ENCODE measurements at regions not wholly inside any gene's neighbourhood (a gene's known extent, or its start where the extent isn't known, plus 50 kb on each side); places are given as distances from the start of the nearest gene placed in this dataset.

DNA sequence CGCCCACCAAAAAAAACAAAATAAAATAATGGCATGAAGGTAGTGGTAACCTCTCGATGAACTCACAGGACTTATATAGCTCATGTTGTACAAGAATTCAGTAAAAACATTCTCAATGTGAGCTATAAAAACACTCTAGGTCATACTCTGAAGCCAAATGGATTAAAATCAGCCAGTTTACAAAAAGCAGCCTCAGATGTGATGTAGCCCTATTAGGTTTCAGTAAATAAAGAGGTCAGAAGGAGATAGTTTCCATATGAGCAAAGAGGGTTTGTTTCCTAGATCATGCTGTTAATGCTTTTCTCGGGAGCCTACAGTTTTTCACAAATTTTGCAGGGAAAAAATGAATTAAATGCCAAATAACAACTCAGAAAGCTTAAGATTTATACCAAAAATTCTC lies 319.5 kb upstream of the HSF2 start (continued):
- TF ChIP-seq PAX8 (CRISPR knock-in tag; IDR thresholded peaks at IDR 0.05; ENCODE audit: borderline replicate concordance): no peak
- no peak for TF ChIP-seq CENPT (CRISPR knock-in tag; IDR thresholded peaks at IDR 0.05; ENCODE audit: low read depth)
- no peak for TF ChIP-seq NR2F2 (IDR thresholded peaks at IDR 0.05; ENCODE audit: borderline replicate concordance, low read depth)
- TF ChIP-seq FOXJ3 (CRISPR knock-in tag; IDR thresholded peaks at IDR 0.05; ENCODE audit: borderline replicate concordance): no peak
- no peak for TF ChIP-seq SP1 (IDR thresholded peaks at IDR 0.05)
- no peak for TF ChIP-seq SP1 (CRISPR knock-in tag; IDR thresholded peaks at IDR 0.05)
- no peak for TF ChIP-seq ZNF253 (CRISPR knock-in tag; IDR thresholded peaks at IDR 0.05; ENCODE audit: borderline replicate concordance)
- TF ChIP-seq REPIN1 (CRISPR knock-in tag; IDR thresholded peaks at IDR 0.05; ENCODE audit: borderline replicate concordance, low read depth): no peak
- no peak for TF ChIP-seq REXO4 (CRISPR knock-in tag; IDR thresholded peaks at IDR 0.05; ENCODE audit: borderline replicate concordance)
- no peak for TF ChIP-seq ZNF570 (CRISPR knock-in tag; IDR thresholded peaks at IDR 0.05; ENCODE audit: borderline replicate concordance)
- no peak for TF ChIP-seq PPARG (CRISPR knock-in tag; conservative IDR thresholded peaks at IDR 0.05)

DNA sequence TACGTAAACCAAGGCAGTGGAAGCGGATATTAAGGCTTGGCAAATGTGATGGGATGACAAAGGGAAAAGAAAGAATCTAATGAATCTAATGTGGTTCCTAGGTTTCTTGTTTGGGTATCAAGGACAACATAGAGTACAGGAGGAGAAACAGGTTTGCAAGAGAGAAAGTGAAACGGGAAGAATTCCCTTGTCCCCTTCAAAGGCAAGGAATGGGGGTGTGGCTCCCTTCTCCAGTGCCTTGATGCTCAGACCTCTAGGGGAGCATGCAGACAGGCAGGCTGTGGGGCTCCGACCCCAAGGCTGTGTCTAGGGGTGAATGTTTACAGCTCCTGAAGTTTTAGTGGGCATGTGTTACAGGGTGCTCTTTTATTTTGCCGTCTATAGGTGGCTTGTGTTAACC lies 317.5 kb upstream of the HSF2 start:
- in situ Hi-C loops (cut with HindIII; ENCODE audit: extremely low pct_ligation_motif_present, low pct_unique_long_range_greater_than_20kb) (no loop called here), intact Hi-C loops (cut with micrococcal nuclease; ENCODE audit: unreplicated experiment) (no loop called here)
- no peaks in the 10 kb centered on the region for H3K4me1 ChIP-seq (ENCODE audit: insufficient read depth, low read length)
- H3K4me2 ChIP-seq (ENCODE audit: low read depth, low read length): peak overlapping the region; percentile 60
- H2AFZ ChIP-seq (ENCODE audit: low read length): no peak overlapping the region
- no peaks in the 10 kb centered on the region for H3K36me3 ChIP-seq (replicated peaks in 1 of 2; ENCODE audit: control insufficient read depth in 1 of 2, insufficient read depth in 2 of 2, low read length in 2 of 2)
- no peaks in the 10 kb centered on the region for H4K20me1 ChIP-seq (ENCODE audit: insufficient read depth, low read length)
- ChIA-PET POLR2A (no interaction called here), CTCF (ENCODE audit: low intra/inter-chr PET ratio, low total read pairs) (no interaction called here)
- no peak for DNase-seq (ENCODE audit: low spot score)
- H3K79me2 ChIP-seq (ENCODE audit: insufficient read depth, low read length): no peaks in the 10 kb centered on the region
- peak; percentile 72 for ATAC-seq
- WGBS (ENCODE audit: low lambda C conversion rate): 24% methylated on average over 5 of the region's 5 CpGs
- TF ChIP-seq SKI (IDR thresholded peaks at IDR 0.05; ENCODE audit: partially characterized antibody) (no peak), FOXC1 (CRISPR knock-in tag; IDR thresholded peaks at IDR 0.05; ENCODE audit: borderline replicate concordance) (no peak), ZNF484 (CRISPR knock-in tag; IDR thresholded peaks at IDR 0.05; ENCODE audit: borderline replicate concordance, low read depth) (no peak), XBP1 (CRISPR knock-in tag; IDR thresholded peaks at IDR 0.05) (no peak), ZNF274 (CRISPR knock-in tag; IDR thresholded peaks at IDR 0.05) (no peak), DR1 (CRISPR knock-in tag; IDR thresholded peaks at IDR 0.05) (no peak), ZNF256 (CRISPR knock-in tag; conservative IDR thresholded peaks at IDR 0.05) (no peak)
- H3K9ac ChIP-seq (ENCODE audit: insufficient read depth, low read depth, low read length): no peak overlapping the region
- H3K9me3 ChIP-seq (ENCODE audit: low read length): no peaks in the 10 kb centered on the region
- no TSS peak for BruUV-seq (replicated peaks)
- no peak for FAIRE-seq
- H3K4me3 ChIP-seq (replicated peaks in 1 of 3; ENCODE audit: insufficient read depth in 1 of 3, low read depth in 2 of 3, low read length in 3 of 3): peak overlapping the region in 2 of 3 experiments; percentile 18 to 33; a peak in 2 of 6 replicates
- H3K27me3 ChIP-seq (ENCODE audit: control insufficient read depth in 1 of 2, insufficient read depth in 2 of 2, low read length in 2 of 2): no peaks in the 10 kb centered on the region
- H3K27ac ChIP-seq (ENCODE audit: extremely low read length, insufficient read depth, low read length): no peak overlapping the region
